ENCODE measurements at regions not wholly inside any gene's neighbourhood (a gene's known extent, or its start where the extent isn't known, plus 50 kb on each side); places are given as distances from the start of the nearest gene placed in this dataset.
"Not testable (repeated sequence)": the region's sequence is repeated elsewhere in the genome, so short reads cannot be mapped to it uniquely, and the experiment has no call there.

DNA sequence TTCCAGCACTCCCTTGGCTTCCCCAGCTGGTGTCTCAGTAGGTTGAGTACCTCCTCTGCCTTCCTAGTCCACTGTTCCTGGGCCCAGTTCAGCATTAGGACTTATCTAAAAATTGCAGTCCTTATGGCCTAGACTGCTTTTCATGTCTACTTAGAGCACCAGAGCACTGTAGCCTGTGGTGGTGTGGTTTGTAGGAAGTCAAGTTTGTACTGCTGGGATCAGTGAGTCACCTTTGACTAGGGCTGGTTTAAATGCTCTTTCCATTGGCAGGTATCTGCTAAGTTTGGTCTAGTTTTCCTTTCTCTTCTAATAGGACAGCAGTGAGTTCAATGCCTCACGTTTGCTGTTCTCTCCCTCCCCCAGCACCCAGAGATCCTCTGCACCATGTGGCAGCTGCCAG is 233.6 kb upstream of the WDFY3 start:
- Histone ChIP-seq H3K4me1 (no peaks in the 10 kb centered on the region), H3K4me3 (no peak overlapping the region), H3K27ac (no peak overlapping the region), H3K27me3 (replicated peaks in 1 of 7) (no peaks in the 10 kb centered on the region), H3K36me3 (no peaks in the 10 kb centered on the region), H3K9me3 (peaks cover 0 to 65% (median 47%) of the 10 kb centered on the region in 8 donors)
- intact Hi-C loops (cut with DNase I; ENCODE audit: low total_unique reads): no loop called here
- TF ChIP-seq POLR2AphosphoS5 (IDR thresholded peaks at IDR 0.05) (no peak), POLR2A (IDR thresholded peaks at IDR 0.05) (no peak)
- TF ChIP-seq, protein P1, sequence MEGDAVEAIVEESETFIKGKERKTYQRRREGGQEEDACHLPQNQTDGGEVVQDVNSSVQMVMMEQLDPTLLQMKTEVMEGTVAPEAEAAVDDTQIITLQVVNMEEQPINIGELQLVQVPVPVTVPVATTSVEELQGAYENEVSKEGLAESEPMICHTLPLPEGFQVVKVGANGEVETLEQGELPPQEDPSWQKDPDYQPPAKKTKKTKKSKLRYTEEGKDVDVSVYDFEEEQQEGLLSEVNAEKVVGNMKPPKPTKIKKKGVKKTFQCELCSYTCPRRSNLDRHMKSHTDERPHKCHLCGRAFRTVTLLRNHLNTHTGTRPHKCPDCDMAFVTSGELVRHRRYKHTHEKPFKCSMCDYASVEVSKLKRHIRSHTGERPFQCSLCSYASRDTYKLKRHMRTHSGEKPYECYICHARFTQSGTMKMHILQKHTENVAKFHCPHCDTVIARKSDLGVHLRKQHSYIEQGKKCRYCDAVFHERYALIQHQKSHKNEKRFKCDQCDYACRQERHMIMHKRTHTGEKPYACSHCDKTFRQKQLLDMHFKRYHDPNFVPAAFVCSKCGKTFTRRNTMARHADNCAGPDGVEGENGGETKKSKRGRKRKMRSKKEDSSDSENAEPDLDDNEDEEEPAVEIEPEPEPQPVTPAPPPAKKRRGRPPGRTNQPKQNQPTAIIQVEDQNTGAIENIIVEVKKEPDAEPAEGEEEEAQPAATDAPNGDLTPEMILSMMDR (IDR thresholded peaks at IDR 0.05 in 8 of 11, conservative IDR thresholded peaks at IDR 0.05 in 3 of 11): no peak
- no peak for DNase-seq
- 48 to 69% (median 61%) methylated on average over 1 of the region's 1 CpG for WGBS, 5 donors

DNA sequence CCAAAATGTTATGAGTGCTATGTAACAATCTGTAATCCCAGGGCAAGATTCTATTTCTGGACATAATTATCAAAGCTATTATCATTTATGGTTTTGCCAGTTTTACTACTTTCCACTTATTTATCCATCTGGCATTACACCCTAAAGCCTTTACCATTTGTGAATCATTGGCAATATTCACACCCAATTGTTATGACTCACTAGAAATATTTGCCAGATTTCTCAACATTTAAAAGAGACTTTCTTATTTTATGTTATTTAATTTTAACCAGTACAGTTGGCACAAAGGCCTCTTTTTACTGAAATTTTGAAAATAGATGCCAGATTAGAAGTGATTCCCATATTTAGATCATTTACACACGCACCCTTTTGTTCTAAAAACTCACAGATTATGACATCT is 242.7 kb upstream of the WDFY3 start:
- no peak overlapping the region for H3K4me3 ChIP-seq
- no peak for DNase-seq
- no peak for TF ChIP-seq POLR2A (IDR thresholded peaks at IDR 0.05)
- TF ChIP-seq, protein P1 (IDR thresholded peaks at IDR 0.05 in 8 of 11, conservative IDR thresholded peaks at IDR 0.05 in 3 of 11): no peak
- no peaks in the 10 kb centered on the region for H3K4me1 ChIP-seq
- no peak overlapping the region for H3K27ac ChIP-seq
- peaks cover 0 to 56% (median 35%) of the 10 kb centered on the region in 8 donors for H3K9me3 ChIP-seq
- WGBS, 5 donors: 65 to 89% (median 83%) methylated on average over 1 of the region's 1 CpG
- H3K27me3 ChIP-seq (replicated peaks in 1 of 7): no peaks in the 10 kb centered on the region
- no peaks in the 10 kb centered on the region for H3K36me3 ChIP-seq
- intact Hi-C loops (cut with DNase I; ENCODE audit: low total_unique reads): no loop called here

DNA sequence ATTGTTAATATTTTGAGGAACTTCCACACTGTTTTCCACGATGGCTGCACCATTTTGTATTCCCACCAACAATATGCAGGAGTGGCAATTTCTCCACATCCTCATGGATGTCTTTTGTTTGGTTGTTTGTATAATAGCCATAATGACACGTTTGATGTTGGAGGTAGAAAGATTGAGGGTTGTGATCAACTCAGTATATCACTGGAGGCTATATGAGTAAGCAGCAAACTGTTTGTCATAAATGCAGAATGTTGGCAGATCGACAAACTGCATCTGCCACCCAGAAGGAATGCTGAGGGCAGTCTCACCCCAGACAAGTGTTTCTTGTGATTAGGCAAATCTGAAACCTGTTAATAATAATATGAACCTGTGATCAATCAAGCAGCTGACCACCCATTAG is 243.9 kb upstream of the WDFY3 start:
- intact Hi-C loops (cut with DNase I; ENCODE audit: low total_unique reads): no loop called here
- H3K4me1 ChIP-seq: no peaks in the 10 kb centered on the region
- WGBS, 5 donors: 53 to 69% (median 63%) methylated on average over 3 of the region's 3 CpGs
- no peak for DNase-seq
- no peaks in the 10 kb centered on the region for H3K27me3 ChIP-seq (replicated peaks in 1 of 7)
- H3K9me3 ChIP-seq: peaks cover 0 to 49% (median 25%) of the 10 kb centered on the region in 8 donors
- H3K4me3 ChIP-seq: no peak overlapping the region
- H3K27ac ChIP-seq: no peak overlapping the region
- TF ChIP-seq POLR2A (IDR thresholded peaks at IDR 0.05) (no peak), POLR2AphosphoS5 (IDR thresholded peaks at IDR 0.05) (no peak)
- TF ChIP-seq, protein P1 (IDR thresholded peaks at IDR 0.05 in 8 of 11, conservative IDR thresholded peaks at IDR 0.05 in 3 of 11): no peak
- H3K36me3 ChIP-seq: no peaks in the 10 kb centered on the region

DNA sequence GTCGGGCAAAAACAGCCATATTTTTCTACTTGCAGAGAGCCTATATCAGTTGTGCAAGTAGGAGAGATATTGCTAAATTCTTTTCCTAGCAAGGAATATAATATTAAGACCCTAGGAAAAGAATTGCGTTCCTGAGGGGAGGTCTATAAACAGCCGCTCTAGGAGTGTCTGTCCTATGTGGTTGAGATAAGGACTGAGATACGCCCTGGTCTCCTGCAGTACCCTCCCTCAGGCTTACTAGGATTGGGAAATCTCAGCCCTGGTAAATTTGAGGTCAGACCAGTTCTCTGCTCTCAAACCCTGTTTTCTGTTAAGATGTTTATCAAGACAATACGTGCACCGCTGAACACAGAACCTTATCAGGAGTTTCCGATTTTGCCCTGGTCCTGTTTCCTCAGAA is 250.1 kb upstream of the WDFY3 start:
- H3K9me3 ChIP-seq: peaks cover 0 to 61% (median 44%) of the 10 kb centered on the region in 8 donors
- H3K4me1 ChIP-seq; DNase-seq; H3K36me3 ChIP-seq; H3K27me3 ChIP-seq (replicated peaks in 1 of 7); H3K27ac ChIP-seq; H3K4me3 ChIP-seq; intact Hi-C loops (cut with DNase I; ENCODE audit: low total_unique reads): not testable (repeated sequence)
- WGBS, 5 donors: 66 to 91% (median 86%) methylated on average over 7 of the region's 7 CpGs

DNA sequence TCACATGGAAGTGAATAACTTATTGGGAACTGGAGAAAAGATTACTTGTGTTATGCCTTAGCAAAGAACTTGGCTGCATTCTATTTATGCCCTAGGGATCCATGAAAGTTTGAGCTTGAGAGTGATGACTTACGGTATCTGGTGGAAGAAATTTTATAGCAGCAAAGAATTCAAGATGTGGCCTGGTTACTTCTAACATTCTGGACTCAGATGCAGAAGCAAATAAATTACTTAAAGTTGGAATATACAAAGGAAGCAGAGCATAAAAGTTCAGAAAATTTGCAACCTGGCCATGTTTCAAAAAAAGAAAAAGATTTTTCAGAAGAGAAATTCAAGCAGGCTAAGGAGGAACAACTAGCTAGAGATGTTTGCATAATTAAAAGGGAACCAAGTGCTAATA is 252.3 kb upstream of the WDFY3 start:
- no peak for DNase-seq
- Histone ChIP-seq H3K4me3 (no peak overlapping the region), H3K27ac (no peak overlapping the region), H3K27me3 (replicated peaks in 1 of 7) (no peaks in the 10 kb centered on the region), H3K9me3 (peaks cover 0 to 51% (median 43%) of the 10 kb centered on the region in 8 donors), H3K4me1 (no peaks in the 10 kb centered on the region), H3K36me3 (no peaks in the 10 kb centered on the region)
- intact Hi-C loops (cut with DNase I; ENCODE audit: low total_unique reads): no loop called here
- TF ChIP-seq POLR2A (IDR thresholded peaks at IDR 0.05): no peak
- 86 to 100% (median 91%) methylated on average over 1 of the region's 1 CpG for WGBS, 5 donors
